ENCODE measurements at regions not wholly inside any gene's neighbourhood (a gene's known extent, or its start where the extent isn't known, plus 50 kb on each side); places are given as distances from the start of the nearest gene placed in this dataset.

DNA sequence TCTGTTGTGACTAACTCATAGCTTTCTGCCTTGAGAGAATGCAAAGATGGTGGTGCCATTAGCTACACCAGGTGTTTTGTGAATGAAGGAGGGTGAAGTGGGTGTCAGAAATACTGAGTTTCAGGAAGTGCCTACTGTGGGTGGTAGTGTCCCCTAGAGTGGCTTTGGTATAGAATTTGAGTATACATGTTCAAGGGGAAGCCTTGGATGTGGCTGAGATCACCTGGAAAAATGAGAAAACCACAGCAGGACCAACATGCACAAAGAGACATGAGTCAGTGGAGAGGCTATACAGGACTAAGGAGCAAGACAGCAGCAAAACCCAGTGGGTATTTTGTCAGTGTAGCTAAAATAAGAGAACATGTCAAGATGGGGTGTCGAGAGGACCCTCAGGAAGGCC is 204.3 kb upstream of the TBL1X start:
- TF ChIP-seq POLR2A (IDR thresholded peaks at IDR 0.05) (no peak), CTCF (IDR thresholded peaks at IDR 0.05) (no peak)
